ENCODE measurements at regions not wholly inside any gene's neighbourhood (a gene's known extent, or its start where the extent isn't known, plus 50 kb on each side); places are given as distances from the start of the nearest gene placed in this dataset.

- Histone ChIP-seq H3K9me3 (no peaks in the 10 kb centered on the region), H3K27me3 (no peaks in the 10 kb centered on the region), H3K4me1 (peaks cover 5% of the 10 kb centered on the region), H3K4me3 (no peak overlapping the region), H3K27ac (no peak overlapping the region), H3K36me3 (no peaks in the 10 kb centered on the region)
- intact Hi-C loops (cut with DNase I), result no loop called here
- peak; percentile 70 for DNase-seq
- peak; percentile 64 for ATAC-seq
- TF ChIP-seq CTCF (IDR thresholded peaks at IDR 0.05), result no peak
Observed at GRCh38 chr13:59531571-59532091, 632.1 kb downstream of the DIAPH3 start.

- Histone ChIP-seq H3K36me3 (no peaks in the 10 kb centered on the region), H3K9me3 (no peaks in the 10 kb centered on the region), H3K27me3 (no peaks in the 10 kb centered on the region), H3K27ac (no peak overlapping the region), H3K4me3 (no peak overlapping the region), H3K4me1 (peaks cover 5% of the 10 kb centered on the region)
- ATAC-seq (no peak), DNase-seq (no peak)
- intact Hi-C loops (cut with DNase I), result no loop called here
- TF ChIP-seq CTCF (IDR thresholded peaks at IDR 0.05), result no peak
Observed at GRCh38 chr13:59532405-59532804, 631.3 kb downstream of the DIAPH3 start.

- intact Hi-C loops (cut with DNase I), result no loop called here
- no peaks in the 10 kb centered on the region for H3K27me3 ChIP-seq
- no peak overlapping the region for H3K4me3 ChIP-seq
- TF ChIP-seq CTCF (IDR thresholded peaks at IDR 0.05), result no peak
- no peaks in the 10 kb centered on the region for H3K36me3 ChIP-seq
- DNase-seq, result no peak
- peaks cover 5% of the 10 kb centered on the region for H3K4me1 ChIP-seq
- ATAC-seq, result no peak
- H3K27ac ChIP-seq, result no peak overlapping the region
- H3K9me3 ChIP-seq, result no peaks in the 10 kb centered on the region
Observed at GRCh38 chr13:59533561-59534555, 629.9 kb downstream of the DIAPH3 start.

GRCh38 chr13:59534806-59535205 is 628.9 kb downstream of the DIAPH3 start:
- TF ChIP-seq CTCF (IDR thresholded peaks at IDR 0.05), result no peak
- Histone ChIP-seq H3K27ac (no peak overlapping the region), H3K36me3 (no peaks in the 10 kb centered on the region), H3K4me1 (peaks cover 5% of the 10 kb centered on the region), H3K4me3 (no peak overlapping the region), H3K27me3 (no peaks in the 10 kb centered on the region), H3K9me3 (no peaks in the 10 kb centered on the region)
- DNase-seq (no peak), ATAC-seq (no peak)
- intact Hi-C loops (cut with DNase I), result no loop called here

- no peak for TF ChIP-seq CTCF (IDR thresholded peaks at IDR 0.05)
- Histone ChIP-seq H3K4me3 (no peak overlapping the region), H3K36me3 (no peaks in the 10 kb centered on the region), H3K9me3 (no peaks in the 10 kb centered on the region), H3K27ac (no peak overlapping the region), H3K27me3 (no peaks in the 10 kb centered on the region), H3K4me1 (no peaks in the 10 kb centered on the region)
- ATAC-seq (no peak), DNase-seq (no peak)
- intact Hi-C loops (cut with DNase I), result no loop called here
Observed at GRCh38 chr13:59537500-59537899, 626.2 kb downstream of the DIAPH3 start.

Data from upper lobe of right lung (tissue), 1 donor.